ENCODE measurements at regions not wholly inside any gene's neighbourhood (a gene's known extent, or its start where the extent isn't known, plus 50 kb on each side); places are given as distances from the start of the nearest gene placed in this dataset.
"Not testable (repeated sequence)": the region's sequence is repeated elsewhere in the genome, so short reads cannot be mapped to it uniquely, and the experiment has no call there.

DNA sequence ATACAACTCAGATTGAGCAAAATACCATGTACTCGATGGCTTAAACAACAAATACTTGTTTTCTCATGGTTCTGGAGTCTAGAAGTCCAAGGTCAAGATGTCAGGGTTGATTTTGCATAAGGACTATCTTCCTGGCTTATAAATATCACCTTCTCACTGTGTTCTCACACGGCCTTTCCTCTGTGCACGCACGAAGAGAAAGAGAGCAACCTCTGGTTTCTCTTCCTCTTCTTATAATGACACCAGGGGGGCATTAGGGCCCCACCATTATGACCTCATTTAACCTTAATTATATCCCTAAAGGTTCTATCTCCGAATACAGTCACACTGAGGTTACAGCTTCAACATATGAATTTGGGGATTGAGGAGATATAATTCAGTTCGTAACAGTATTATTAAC lies 504.0 kb downstream of the MAGEE1 start:
- TF ChIP-seq ZNF274 (IDR thresholded peaks at IDR 0.05; ENCODE audit: low read depth, low read length) = no peak
- no peak overlapping the region for H3K4me3 ChIP-seq (ENCODE audit: low read length)

DNA sequence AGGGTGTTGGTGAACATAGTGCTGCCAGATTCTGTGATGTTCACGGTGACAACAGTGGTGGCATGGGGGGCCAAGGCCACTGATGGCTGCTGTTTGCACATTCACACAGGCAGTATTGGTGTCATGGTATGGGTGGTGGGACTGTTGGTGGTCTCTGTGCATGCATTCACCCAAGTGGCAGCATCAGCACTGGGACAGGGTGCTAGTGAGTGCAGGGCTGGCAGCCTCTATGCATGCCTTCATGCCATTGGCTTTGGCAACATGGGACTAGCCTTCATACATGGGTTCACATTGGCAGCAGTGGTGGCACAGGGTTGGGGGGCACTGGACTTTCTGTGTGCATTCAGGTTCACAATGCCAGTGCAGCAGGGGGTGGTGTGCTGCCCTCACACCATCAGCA lies 489.7 kb upstream of the FGF16 start:
- no peak overlapping the region for H3K4me3 ChIP-seq (ENCODE audit: low read length)
- TF ChIP-seq ZNF274 (IDR thresholded peaks at IDR 0.05; ENCODE audit: low read depth, low read length) = no peak

DNA sequence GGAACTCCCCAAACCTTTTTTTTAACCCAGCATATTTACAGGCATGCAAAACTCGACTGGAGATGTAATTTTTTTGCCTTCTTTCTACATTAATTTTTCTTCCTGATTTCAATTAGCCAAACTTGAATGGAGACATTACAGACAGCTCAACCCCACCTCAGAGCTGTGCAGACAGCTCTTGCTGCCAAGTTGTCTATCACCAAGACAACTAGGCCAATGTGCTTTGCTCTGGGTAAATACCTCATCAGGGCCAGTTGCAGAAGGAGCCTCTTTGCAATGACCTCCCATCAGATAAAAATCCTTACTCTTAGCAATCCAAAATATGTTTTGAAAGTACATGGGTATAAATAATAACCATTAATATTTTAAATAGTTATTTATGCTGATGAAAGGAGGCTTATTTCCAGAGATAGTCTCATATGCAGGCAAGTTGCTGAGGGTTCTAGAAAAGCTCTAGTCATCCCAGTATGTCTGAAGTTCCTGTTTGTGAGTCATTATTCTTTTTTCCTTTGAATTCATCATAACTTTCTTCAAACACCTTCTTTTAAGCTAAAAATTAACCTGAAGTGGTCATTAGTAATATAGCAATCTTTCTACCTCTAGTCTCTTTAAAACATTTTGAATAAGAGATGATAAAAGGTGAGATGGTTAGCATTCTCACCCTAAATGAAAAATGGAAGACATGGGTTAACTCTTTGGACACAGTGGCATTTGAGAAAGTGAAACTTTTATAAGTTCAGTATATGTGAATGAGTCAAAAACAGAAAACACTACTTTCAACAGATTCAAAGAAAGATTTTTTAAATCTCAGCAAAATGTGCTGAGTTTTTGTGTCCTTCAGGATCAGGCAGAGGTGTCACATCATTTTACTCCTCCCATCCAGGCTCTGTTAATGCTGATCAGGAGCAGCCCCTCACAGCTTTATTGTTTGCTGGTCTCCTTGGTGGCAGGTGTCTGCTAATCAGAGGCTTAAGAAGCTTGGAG lies 475.5 kb upstream of the FGF16 start:
- no peak for TF ChIP-seq ZNF274 (IDR thresholded peaks at IDR 0.05; ENCODE audit: low read depth, low read length)
- no peak overlapping the region for H3K4me3 ChIP-seq (ENCODE audit: low read length)

DNA sequence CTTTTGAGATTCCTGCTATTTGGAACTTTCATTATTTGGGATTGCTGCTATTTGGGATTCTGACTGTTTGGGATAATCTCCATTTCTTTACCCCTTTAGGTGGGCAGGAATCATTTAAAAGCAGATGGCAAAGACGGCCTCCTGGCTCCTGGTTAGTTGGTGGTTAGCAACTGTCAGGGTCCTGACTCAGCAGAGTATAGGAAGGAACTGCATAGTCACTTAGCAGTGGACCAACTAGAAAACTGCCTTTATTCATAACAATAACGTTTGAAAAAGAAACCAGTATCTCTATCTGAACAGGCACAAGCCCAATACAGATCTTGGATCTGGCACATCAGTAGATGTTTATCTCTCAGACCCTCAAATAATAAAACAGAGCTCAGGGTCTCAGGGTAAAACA lies 469.7 kb upstream of the FGF16 start:
- no peak for TF ChIP-seq ZNF274 (IDR thresholded peaks at IDR 0.05; ENCODE audit: low read depth, low read length)
- H3K4me3 ChIP-seq (ENCODE audit: low read length) = no peak overlapping the region

DNA sequence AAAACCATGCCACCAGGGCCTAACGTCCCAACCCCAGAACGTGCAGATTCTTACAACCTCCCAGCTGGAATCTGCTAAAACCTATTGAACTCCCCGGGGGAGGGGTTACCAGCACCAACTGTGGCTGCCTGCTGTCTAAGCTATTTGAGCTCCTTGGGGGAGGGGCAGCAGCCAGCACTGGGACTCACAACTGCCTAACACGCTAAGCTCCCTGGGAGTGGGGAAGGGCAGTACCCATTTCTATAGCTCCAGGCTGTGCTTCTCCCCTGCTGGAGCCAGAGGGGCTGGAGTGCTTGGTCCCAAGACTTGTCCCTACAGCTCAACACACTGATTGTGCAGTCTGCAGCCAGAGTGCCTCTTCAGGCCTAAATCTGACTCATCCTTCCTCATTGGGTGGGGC lies 459.8 kb upstream of the FGF16 start:
- no peak for TF ChIP-seq ZNF274 (IDR thresholded peaks at IDR 0.05; ENCODE audit: low read depth, low read length)
- H3K4me3 ChIP-seq (ENCODE audit: low read length) = no peak overlapping the region

DNA sequence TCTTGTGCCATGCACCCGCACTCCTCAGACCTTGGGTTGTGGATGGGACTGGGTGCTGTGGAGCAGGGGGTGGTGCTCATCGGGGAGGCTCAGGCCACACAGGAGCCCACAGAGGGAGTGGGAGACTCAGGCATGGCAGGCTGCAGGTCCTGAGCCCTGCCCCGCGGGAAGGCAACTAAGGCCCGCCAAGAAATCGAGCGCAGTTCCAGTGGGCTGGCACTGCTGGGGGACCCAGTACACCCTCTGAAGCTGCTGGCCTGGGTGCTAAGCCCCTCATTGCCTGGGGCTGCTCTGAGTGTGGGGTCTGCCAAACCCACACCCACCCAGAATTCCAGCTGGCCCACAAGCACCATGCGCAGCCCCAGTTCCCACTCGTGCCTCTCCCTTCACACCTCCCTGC lies 450.5 kb upstream of the FGF16 start:
- TF ChIP-seq ZNF274 (IDR thresholded peaks at IDR 0.05; ENCODE audit: low read depth, low read length) = no peak
- no peak overlapping the region for H3K4me3 ChIP-seq (ENCODE audit: low read length)

DNA sequence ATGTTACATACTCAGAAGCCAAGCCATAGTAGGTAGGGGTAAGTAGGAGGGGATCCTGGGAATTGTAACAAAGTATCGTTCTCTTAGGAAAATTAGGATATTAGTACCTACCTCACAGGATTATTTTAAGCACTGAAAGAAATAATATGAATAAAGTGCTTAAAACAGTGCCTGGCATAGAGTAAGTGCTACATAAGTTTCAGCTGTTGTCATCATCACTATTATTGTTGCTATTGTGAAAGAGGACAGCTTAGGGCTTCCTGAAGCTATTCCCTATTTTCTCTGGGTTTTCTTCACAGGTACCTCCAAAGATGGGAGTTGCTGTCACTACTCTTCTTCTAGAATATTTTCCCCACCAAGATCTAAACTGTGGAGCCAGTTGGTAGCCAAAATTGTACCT lies 443.7 kb upstream of the FGF16 start:
- TF ChIP-seq ZNF274 (IDR thresholded peaks at IDR 0.05; ENCODE audit: low read depth, low read length) = no peak
- no peak overlapping the region for H3K4me3 ChIP-seq (ENCODE audit: low read length)

DNA sequence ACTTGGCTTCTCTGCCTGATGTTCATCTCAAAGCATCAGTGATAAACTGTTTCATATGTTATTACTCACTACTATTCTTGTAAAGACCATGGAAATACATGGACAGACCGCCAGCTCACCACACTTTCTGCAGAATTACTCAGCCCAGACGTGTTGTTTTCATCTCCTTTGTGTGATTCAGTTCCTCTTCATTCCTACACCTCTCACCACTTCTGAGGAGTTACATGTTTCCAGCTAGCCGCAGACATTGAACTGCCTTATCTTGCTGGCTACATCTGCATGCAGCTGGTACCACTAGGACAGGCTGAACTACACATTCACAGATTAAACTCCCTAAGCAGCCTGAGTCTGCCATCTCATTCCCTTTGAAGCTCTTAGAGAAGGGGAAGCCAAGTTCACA lies 443.2 kb upstream of the FGF16 start:
- no peak for TF ChIP-seq ZNF274 (IDR thresholded peaks at IDR 0.05; ENCODE audit: low read depth, low read length)
- H3K4me3 ChIP-seq (ENCODE audit: low read length) = no peak overlapping the region

DNA sequence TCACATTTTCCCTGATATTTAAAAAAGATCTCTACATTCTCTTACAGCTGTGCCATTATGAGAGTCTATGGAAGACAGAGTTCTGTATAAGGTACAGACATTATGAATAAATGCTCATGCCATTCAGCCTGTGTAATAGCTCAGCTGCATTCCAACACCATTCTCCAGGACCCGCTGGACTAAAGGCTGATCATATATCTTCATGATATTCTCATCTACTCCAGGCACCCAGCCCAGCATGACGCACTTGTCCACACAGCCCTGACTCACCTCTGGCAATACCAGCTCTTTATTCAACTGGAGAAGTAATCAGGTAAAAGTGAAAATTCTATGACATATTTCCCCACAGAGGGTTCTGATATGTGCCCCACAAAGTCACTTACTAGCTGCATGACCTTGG lies 437.5 kb upstream of the FGF16 start:
- no peak overlapping the region for H3K4me3 ChIP-seq (ENCODE audit: low read length)
- TF ChIP-seq ZNF274 (IDR thresholded peaks at IDR 0.05; ENCODE audit: low read depth, low read length) = no peak

DNA sequence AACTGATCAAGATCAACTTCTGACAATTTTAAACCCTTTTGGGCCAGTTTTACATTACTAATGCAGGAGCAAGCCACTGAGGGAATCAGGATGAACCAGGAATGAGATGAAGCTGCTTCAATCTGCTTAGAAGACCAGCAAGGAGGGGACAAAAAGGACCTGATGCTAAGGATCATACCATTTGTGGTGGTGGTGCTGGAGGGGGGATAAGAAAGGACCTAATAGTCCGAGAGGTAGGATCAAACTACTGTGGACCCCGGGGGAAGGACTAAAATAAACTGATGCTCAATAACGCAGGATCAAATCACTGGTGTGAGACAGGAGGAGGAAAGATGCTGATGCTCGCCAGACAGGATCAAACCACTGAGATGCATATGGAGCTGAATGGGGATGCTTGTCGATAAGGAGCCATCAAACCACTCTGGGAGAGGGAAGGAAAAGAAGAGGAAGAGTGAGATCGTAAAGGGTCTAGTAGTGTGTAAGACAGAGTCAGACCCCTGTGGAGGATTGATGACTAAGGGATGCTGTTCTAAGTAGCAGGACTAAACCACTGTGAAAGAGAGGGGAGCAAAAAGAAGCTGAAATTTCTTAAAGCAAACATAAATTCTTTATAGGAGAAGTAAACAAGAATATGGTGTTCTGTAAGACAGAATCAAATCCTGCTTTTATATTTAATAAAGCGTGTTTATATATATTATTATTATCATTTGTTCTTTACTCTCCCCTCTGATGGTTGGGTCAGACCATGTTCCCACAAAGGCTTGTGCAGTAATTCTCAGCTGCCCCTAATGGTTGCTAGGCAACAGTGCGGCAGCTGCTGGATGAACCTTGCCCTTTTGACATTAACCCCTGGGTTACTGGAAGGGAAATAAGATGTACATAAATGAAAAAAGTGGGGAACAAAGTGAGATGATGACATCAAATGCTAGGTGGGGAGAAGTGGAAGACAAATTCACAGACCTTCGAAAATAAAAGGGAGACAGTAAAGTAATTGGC lies 432.5 kb upstream of the FGF16 start:
- no peak for TF ChIP-seq ZNF274 (IDR thresholded peaks at IDR 0.05; ENCODE audit: low read depth, low read length)

DNA sequence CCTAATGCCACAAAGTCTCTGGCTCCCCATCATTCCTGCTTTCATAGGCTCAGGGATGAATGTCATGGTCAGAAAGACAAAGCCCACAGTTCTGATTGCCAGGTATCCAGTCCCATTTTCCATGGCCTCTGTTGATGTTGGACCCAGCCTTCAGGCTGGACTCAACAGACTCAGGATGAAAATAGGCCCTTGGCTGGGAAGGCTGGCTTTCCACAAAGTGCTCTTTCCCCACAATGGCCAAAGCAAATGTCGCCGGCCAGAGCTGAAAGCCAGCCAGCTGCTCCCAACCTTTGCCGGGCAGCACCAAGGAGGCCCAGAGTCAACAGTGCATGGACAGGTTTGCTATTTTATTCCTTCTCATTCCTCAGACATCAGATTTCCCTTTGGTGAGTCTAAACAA lies 430.1 kb upstream of the FGF16 start:
- H3K4me3 ChIP-seq (ENCODE audit: low read length) = no peak overlapping the region
- no peak for TF ChIP-seq ZNF274 (IDR thresholded peaks at IDR 0.05; ENCODE audit: low read depth, low read length)

More for the DNA sequence above, 432.5 kb upstream of the FGF16 start:
- no peak overlapping the region for H3K4me3 ChIP-seq (ENCODE audit: low read length)

DNA sequence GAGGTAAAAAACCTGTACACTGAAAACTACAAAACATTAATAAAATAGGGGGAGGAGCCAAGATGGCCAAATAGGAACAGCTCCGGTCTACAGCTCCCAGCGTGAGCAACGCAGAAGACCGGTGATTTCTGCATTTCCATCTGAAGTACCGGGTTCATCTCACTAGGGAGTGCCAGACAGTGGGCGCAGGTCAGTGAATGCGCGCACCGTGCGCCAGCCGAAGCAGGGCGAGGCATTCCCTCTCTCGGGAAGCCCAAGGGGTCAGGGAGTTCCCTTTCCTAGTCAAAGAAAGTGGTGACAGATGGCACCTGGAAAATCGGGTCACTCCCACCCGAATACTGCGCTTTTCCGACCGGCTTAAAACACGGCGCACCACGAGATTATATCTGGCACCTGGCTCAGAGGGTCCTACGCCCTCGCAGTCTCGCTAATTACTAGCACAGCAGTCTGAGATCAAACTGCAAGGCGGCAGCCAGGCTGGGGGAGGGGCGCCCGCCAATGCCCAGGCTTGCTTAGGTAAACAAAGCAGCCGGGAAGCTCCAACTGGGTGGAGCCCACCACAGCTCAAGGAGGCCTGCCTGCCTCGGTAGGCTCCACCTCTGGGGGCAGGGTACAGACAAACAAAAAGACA lies 400.9 kb upstream of the FGF16 start:
- not testable (repeated sequence) for H3K4me3 ChIP-seq (ENCODE audit: low read length)

DNA sequence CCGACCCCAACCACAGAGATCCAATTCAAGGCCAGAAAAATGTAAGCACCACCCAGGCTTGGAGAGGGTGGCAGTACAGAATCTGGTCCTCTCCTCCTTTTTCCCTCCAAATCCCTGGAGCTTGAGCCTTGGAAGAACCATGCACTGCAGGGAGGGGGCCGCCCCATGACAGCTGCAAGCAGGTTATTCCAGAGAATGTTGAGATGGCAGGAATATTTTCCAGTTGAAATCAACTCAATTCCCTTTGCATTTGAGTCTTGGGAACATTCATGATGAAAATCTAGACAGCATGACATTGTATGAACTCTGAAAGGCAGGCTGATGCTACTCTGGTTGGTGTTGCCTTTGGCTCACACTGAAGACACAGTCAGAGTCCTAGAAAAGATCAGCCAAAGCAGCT lies 386.6 kb upstream of the FGF16 start:
- no peak for TF ChIP-seq ZNF274 (IDR thresholded peaks at IDR 0.05; ENCODE audit: low read depth, low read length)
- no peak overlapping the region for H3K4me3 ChIP-seq (ENCODE audit: low read length)

DNA sequence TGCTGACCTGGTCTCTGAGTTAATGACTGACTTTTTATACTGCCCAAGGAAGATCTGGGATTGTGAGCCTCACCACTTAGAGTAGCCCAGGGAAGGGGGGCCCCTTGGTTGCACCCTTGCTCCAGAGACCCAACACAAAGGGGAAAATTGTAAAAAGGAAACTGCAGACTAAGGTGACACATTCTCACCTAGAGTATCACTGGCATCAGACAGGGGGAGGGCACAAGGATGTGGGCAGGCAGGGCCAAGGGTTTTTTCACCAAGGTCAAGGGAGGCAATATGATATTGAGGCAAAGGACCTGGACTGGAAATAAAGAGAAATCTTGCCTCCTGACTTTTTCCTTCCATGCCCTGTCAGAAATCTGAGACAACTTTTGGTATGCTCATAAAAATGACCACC lies 386.2 kb upstream of the FGF16 start:
- H3K4me3 ChIP-seq (ENCODE audit: low read length) = no peak overlapping the region
- TF ChIP-seq ZNF274 (IDR thresholded peaks at IDR 0.05; ENCODE audit: low read depth, low read length) = no peak

Measured in GM08714 (cell line).